HepG2 (cell line): ENCODE measurements at regions not wholly inside any gene's neighbourhood (a gene's known extent, or its start where the extent isn't known, plus 50 kb on each side); places are given as distances from the start of the nearest gene placed in this dataset.

Experiments
- ATAC-seq: fragments of 200-7000 bp; cut with Tn5 transposase; 3 replicates; pipeline ENCODE4 v1.9.1; 2020; ENCODE audit warnings: mild to moderate bottlenecking, moderate library complexity
- BruUV-seq: library from RNA; stranded (reverse); fragments of 400-500 nt; replicated peaks from 2 replicates; lab custom pipeline; 2021; lab: Mats Ljungman, UMichigan
- CTCF ChIA-PET: fragments of 300-600 bp; formaldehyde crosslinking; extraction: SDS; loops from one replicate; lab custom pipeline; 2021; ENCODE audit warnings: low total read pairs, inconsistent platforms, low intra/inter-chr PET ratio; lab: Yijun Ruan, JAX
- POLR2A ChIA-PET: fragments of 350-600 bp; sonication (Branson Sonifier 250); formaldehyde crosslinking; loops from one replicate; lab custom pipeline; 2020; ENCODE audit warnings: antibody characterized with exemption, inconsistent platforms; lab: Yijun Ruan, JAX
- DNase-seq: peaks from one replicate; pipeline ENCODE4 v3.0.0-alpha.2; 2015; ENCODE audit warnings: low spot score
- FAIRE-seq: peaks from 3 replicates; lab custom pipeline; 2011; peaks lifted over from hg19 to GRCh38; lab: Jason Lieb, UNC
- H2AFZ ChIP-seq: one replicate; pipeline ENCODE4 v1.6.1; 2011; ENCODE audit warnings: low read length, inconsistent platforms
- H3K27ac ChIP-seq: fragments of 300-600 bp; 3 replicates; pipeline ENCODE4 v1.8.0; 2011; ENCODE audit warnings: mixed run types, mild to moderate bottlenecking, mixed read lengths, low read length, inconsistent platforms; ENCODE audit not compliant: insufficient read depth; ENCODE audit errors: extremely low read length
- H3K27me3 ChIP-seq, 2 experiments: fragments of 200-600 bp in 1 of 2; 2 replicates in 1 of 2; 3 replicates in 1 of 2; pipeline versions ENCODE4 v1.6.0 to v1.8.0; 2011; ENCODE audit warnings: low read length in 2 of 2, mild to moderate bottlenecking in 2 of 2, moderate library complexity in 2 of 2, inconsistent platforms in 1 of 2; ENCODE audit not compliant: insufficient read depth in 2 of 2, control insufficient read depth in 1 of 2
- H3K36me3 ChIP-seq, 2 experiments: fragments of 200-600 bp in 1 of 2; replicated peaks in 1 of 2; 2 replicates in 1 of 2; 3 replicates in 1 of 2; pipeline versions ENCODE4 v1.5.1 to v1.8.0; 2011; ENCODE audit warnings: low read length in 2 of 2, inconsistent platforms in 1 of 2; ENCODE audit not compliant: insufficient read depth in 2 of 2, control insufficient read depth in 1 of 2
- H3K4me1 ChIP-seq: 2 replicates; pipeline ENCODE4 v1.5.1; 2012; ENCODE audit warnings: low read length, inconsistent platforms; ENCODE audit not compliant: insufficient read depth
- H3K4me2 ChIP-seq: 2 replicates; pipeline ENCODE4 v1.6.0; 2011; ENCODE audit warnings: low read depth, low read length, inconsistent platforms
- H3K4me3 ChIP-seq, 3 experiments: fragments of 200-600 bp in 1 of 3; sonication (generic), shearing (Covaris generic) in 1 of 3; replicated peaks in 1 of 3; 2 replicates each; pipeline ENCODE4 v1.5.1; 2011 to 2016; ENCODE audit warnings: low read length in 3 of 3, inconsistent platforms in 2 of 3, low read depth in 2 of 3, mild to moderate bottlenecking in 2 of 3, control low read depth in 1 of 3, mixed read lengths in 1 of 3; ENCODE audit not compliant: insufficient read depth in 1 of 3
- H3K79me2 ChIP-seq: one replicate; pipeline ENCODE4 v1.6.1; 2011; ENCODE audit warnings: low read length, inconsistent platforms; ENCODE audit not compliant: insufficient read depth
- H3K9ac ChIP-seq: 2 replicates; pipeline ENCODE4 v1.6.0; 2011; ENCODE audit warnings: mild to moderate bottlenecking, low read depth, low read length, inconsistent platforms; ENCODE audit not compliant: insufficient read depth
- H3K9me3 ChIP-seq: 2 replicates; pipeline ENCODE4 v1.5.1; 2012; ENCODE audit warnings: mild to moderate bottlenecking, low read length
- H4K20me1 ChIP-seq: 2 replicates; pipeline ENCODE4 v1.6.0; 2011; ENCODE audit warnings: inconsistent platforms, mild to moderate bottlenecking, low read length, moderate library complexity; ENCODE audit not compliant: insufficient read depth
- ETV5 ChIP-seq: IDR thresholded peaks from 2 replicates; pipeline ENCODE4 v1.6.1; 2018; ENCODE audit warnings: missing biosample characterization, missing genetic modification reagents, inconsistent platforms, borderline replicate concordance
- MTA1 ChIP-seq: sonication (generic); formaldehyde crosslinking; IDR thresholded peaks from 2 replicates; pipeline ENCODE4 v1.4.0; 2020; ENCODE audit warnings: missing genetic modification reagents, mild to moderate bottlenecking, borderline replicate concordance
- ZNF224 ChIP-seq: sonication (generic); formaldehyde crosslinking; IDR thresholded peaks from 2 replicates; pipeline ENCODE4 v1.5.0; 2020; ENCODE audit warnings: mild to moderate bottlenecking, missing genetic modification reagents
- ZNF564 ChIP-seq: sonication (generic); formaldehyde crosslinking; IDR thresholded peaks from 2 replicates; pipeline ENCODE4 v1.8.1; 2023; ENCODE audit warnings: mild to moderate bottlenecking, missing genetic modification reagents
- ZNF766 ChIP-seq: sonication (generic); formaldehyde crosslinking; IDR thresholded peaks from 2 replicates; pipeline ENCODE4 v1.5.0; 2020; ENCODE audit warnings: missing genetic modification reagents, borderline replicate concordance
- WGBS: methylation state at CpG from one replicate; pipeline ENCODE4 v1.1.6; 2017; ENCODE audit warnings: low lambda C conversion rate; 5-methylcytosine and 5-hydroxymethylcytosine counted together
- in situ Hi-C: cut with HindIII; loops from 2 replicates; pipeline ENCODE4 v1.10.0; 2017; ENCODE audit warnings: low pct_unique_long_range_greater_than_20kb; ENCODE audit not compliant: extremely low pct_ligation_motif_present
- intact Hi-C: fragments of 100-400 bp; cut with micrococcal nuclease; formaldehyde crosslinking; loops from one replicate; pipeline ENCODE4 v1.10.0; 2022; ENCODE audit not compliant: unreplicated experiment
- TF ChIP-seq, protein P1 (sequence below): sonication (generic); formaldehyde crosslinking; IDR thresholded peaks from 2 replicates; pipeline ENCODE4 v1.4.0; 2020; ENCODE audit warnings: mild to moderate bottlenecking, missing genetic modification reagents

DNA sequence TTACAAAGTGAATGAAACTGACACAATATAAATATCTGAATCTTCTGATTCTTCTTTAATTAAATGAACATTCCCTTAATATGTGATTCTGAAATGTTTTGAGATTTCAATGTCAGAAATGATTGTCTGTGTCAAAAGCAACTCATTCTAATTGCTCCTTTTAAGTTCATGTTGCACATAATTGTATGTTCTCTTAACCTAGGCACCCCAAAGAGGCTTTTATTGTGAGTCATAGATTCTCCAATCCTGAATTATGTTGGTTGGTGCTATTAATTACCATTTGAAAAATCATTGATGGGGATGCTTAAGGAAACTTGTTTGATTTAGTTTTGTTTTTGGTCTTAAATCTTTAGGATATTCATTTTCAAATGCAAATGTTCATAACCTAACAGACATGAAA is 829.7 kb upstream of the CITED2 start (continued):
- TF ChIP-seq, protein P1, sequence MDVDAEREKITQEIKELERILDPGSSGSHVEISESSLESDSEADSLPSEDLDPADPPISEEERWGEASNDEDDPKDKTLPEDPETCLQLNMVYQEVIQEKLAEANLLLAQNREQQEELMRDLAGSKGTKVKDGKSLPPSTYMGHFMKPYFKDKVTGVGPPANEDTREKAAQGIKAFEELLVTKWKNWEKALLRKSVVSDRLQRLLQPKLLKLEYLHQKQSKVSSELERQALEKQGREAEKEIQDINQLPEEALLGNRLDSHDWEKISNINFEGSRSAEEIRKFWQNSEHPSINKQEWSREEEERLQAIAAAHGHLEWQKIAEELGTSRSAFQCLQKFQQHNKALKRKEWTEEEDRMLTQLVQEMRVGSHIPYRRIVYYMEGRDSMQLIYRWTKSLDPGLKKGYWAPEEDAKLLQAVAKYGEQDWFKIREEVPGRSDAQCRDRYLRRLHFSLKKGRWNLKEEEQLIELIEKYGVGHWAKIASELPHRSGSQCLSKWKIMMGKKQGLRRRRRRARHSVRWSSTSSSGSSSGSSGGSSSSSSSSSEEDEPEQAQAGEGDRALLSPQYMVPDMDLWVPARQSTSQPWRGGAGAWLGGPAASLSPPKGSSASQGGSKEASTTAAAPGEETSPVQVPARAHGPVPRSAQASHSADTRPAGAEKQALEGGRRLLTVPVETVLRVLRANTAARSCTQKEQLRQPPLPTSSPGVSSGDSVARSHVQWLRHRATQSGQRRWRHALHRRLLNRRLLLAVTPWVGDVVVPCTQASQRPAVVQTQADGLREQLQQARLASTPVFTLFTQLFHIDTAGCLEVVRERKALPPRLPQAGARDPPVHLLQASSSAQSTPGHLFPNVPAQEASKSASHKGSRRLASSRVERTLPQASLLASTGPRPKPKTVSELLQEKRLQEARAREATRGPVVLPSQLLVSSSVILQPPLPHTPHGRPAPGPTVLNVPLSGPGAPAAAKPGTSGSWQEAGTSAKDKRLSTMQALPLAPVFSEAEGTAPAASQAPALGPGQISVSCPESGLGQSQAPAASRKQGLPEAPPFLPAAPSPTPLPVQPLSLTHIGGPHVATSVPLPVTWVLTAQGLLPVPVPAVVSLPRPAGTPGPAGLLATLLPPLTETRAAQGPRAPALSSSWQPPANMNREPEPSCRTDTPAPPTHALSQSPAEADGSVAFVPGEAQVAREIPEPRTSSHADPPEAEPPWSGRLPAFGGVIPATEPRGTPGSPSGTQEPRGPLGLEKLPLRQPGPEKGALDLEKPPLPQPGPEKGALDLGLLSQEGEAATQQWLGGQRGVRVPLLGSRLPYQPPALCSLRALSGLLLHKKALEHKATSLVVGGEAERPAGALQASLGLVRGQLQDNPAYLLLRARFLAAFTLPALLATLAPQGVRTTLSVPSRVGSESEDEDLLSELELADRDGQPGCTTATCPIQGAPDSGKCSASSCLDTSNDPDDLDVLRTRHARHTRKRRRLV (CRISPR knock-in tag) = no peak
- TF ChIP-seq ZNF224 = no peak
- TF ChIP-seq, all 625 proteins: peak for 0

DNA sequence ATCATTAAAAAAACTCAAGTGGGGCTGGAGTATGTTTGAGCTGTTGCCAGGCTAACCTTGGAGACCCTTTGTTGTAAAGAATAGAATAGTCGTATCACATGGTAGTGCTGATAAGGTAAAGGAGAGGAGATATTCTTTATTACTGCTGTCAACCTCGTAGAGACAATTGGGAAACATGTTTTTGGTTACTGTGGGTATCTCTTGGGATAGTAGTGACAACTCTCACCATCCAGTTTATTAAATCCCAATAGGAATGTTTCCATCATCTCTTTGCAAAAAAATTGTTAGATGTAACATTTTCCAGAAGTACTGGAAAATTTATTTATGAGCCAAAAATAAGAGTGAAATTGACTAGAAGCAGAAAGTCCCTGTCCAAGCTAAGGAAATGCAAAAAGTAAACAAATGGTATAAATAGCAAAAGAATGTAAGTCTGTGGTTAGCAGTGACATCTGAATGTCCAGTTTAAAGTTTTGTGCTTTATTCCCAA is 829.3 kb upstream of the CITED2 start:
- intact Hi-C loops = no loop called here
- DNase-seq (no peak), FAIRE-seq (no peak), ATAC-seq (no peak)
- Histone ChIP-seq H3K36me3 (no peaks in the 10 kb centered on the region), H4K20me1 (no peaks in the 10 kb centered on the region), H3K27ac (no peak overlapping the region), H3K4me3 (no peak overlapping the region), H3K4me2 (no peak overlapping the region), H3K9me3 (peaks cover 20% of the 10 kb centered on the region), H3K79me2 (no peaks in the 10 kb centered on the region), H3K4me1 (no peaks in the 10 kb centered on the region), H3K9ac (no peak overlapping the region), H2AFZ (no peak overlapping the region), H3K27me3 (no peaks in the 10 kb centered on the region)
- BruUV-seq = no TSS peak
- 2% methylated on average over 2 of the region's 2 CpGs for WGBS
- POLR2A ChIA-PET = no interaction called here
- TF ChIP-seq ZNF766 (CRISPR knock-in tag) = no peak
- no peak for TF ChIP-seq ETV5 (CRISPR knock-in tag)
- TF ChIP-seq MTA1 (CRISPR knock-in tag) = no peak
- no peak for TF ChIP-seq ZNF564
- in situ Hi-C loops = no loop called here
- CTCF ChIA-PET = no interaction called here
